Right lobe of liver (tissue), 6 donors: ENCODE measurements at regions not wholly inside any gene's neighbourhood (a gene's known extent, or its start where the extent isn't known, plus 50 kb on each side); places are given as distances from the start of the nearest gene placed in this dataset.

Experiments
- ATAC-seq, 4 donors: fragments of 200-7000 bp; cut with Tn5 transposase; one replicate each; pipeline ENCODE4 v1.9.1; 2020; ENCODE audit warnings: mild to moderate bottlenecking in 4 of 4, moderate library complexity in 4 of 4
- DNase-seq, 3 donors: peaks; one replicate each; pipeline ENCODE4 v3.0.0-alpha.2; 2020
- H3K27ac ChIP-seq, 3 donors: fragments of 200-600 bp; one replicate each; pipeline ENCODE4 v1.8.0; 2022
- H3K27me3 ChIP-seq, 2 donors: fragments of 200-600 bp; one replicate each; pipeline ENCODE4 v1.8.0; 2022
- H3K36me3 ChIP-seq, 4 donors: fragments of 200-600 bp; sonication (generic) in 1 of 4; one replicate each; pipeline versions ENCODE4 v1.5.1 to v1.8.0; 2017 to 2022; ENCODE audit warnings: control low read depth in 1 of 4
- H3K4me1 ChIP-seq, 4 donors: fragments of 200-600 bp; sonication (generic) in 1 of 4; one replicate each; pipeline versions ENCODE4 v1.5.1 to v1.8.0; 2017 to 2022; ENCODE audit warnings: control low read depth in 1 of 4
- H3K4me3 ChIP-seq, 3 donors: fragments of 200-600 bp; one replicate each; pipeline ENCODE4 v1.8.0; 2022
- H3K9me3 ChIP-seq, 4 donors: fragments of 200-600 bp; sonication (generic) in 1 of 4; one replicate each; pipeline versions ENCODE4 v1.5.1 to v1.8.0; 2017 to 2022; ENCODE audit warnings: control low read depth in 1 of 4
- POLR2A ChIP-seq: fragments of 450-650 bp; IDR thresholded peaks from one replicate; pipeline ENCODE4 v1.6.1; 2017; ENCODE audit warnings: antibody characterized with exemption, mild to moderate bottlenecking
- WGBS: methylation state at CpG from one replicate; pipeline ENCODE4 v1.1.6; 2018; ENCODE audit warnings: low coverage, low lambda C conversion rate; ENCODE audit not compliant: insufficient coverage; ENCODE audit errors: missing lambda C conversion rate; 5-methylcytosine and 5-hydroxymethylcytosine counted together
- intact Hi-C, 2 donors: fragments of 100-400 bp; cut with DNase I; formaldehyde crosslinking; loops; one replicate each; pipeline versions ENCODE4 v1.11.2 to v1.14.1; 2022
- TF ChIP-seq, protein P1 (sequence below), 4 donors: fragments of 200-600 bp in 3 of 4; fragments of 450-650 bp in 1 of 4; IDR thresholded peaks; one replicate each; pipeline versions ENCODE4 v1.5.1 to v1.8.0; 2016 to 2022; ENCODE audit warnings: antibody characterized with exemption in 4 of 4, mild to moderate bottlenecking in 2 of 4
- donor health status: DM: no; HTN: yes; CAD: no.
- donor health status: DM: no; HTN: no; CAD: no.
- donor health status: DM: no; HTN: no; CAD: no.
- donor health status: DM: no; HTN: yes; CAD: no.
- donor health status: DM: no; HTN: yes; CAD: no.

DNA sequence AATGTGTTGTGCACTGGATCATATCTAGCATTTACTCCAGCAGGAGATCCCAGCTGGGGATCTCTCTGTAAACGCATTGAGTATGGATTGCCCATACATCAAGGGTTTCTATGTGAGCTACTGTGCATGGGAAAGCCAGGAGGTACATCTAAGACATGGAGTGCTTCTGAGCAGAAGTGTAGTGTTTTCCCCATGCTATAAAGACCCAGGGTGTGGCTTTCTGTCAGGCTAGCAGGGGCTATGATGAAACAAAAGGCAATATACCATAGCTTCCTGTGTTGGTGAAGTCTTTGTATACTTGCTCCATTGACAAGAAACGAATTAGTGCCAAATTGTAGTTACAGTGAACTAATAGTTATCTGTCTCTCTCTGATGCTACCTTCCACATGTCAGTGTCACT is 329.3 kb upstream of the TLE4 start:
- intact Hi-C loops: no loop called here
- WGBS: 33% methylated on average over 2 of the region's 2 CpGs
- H3K4me1 ChIP-seq: no peaks in the 10 kb centered on the region
- DNase-seq: no peak
- ATAC-seq: no peak
- H3K4me3 ChIP-seq: no peak overlapping the region
- no peaks in the 10 kb centered on the region for H3K9me3 ChIP-seq
- H3K27ac ChIP-seq: no peak overlapping the region
- TF ChIP-seq, protein P1, sequence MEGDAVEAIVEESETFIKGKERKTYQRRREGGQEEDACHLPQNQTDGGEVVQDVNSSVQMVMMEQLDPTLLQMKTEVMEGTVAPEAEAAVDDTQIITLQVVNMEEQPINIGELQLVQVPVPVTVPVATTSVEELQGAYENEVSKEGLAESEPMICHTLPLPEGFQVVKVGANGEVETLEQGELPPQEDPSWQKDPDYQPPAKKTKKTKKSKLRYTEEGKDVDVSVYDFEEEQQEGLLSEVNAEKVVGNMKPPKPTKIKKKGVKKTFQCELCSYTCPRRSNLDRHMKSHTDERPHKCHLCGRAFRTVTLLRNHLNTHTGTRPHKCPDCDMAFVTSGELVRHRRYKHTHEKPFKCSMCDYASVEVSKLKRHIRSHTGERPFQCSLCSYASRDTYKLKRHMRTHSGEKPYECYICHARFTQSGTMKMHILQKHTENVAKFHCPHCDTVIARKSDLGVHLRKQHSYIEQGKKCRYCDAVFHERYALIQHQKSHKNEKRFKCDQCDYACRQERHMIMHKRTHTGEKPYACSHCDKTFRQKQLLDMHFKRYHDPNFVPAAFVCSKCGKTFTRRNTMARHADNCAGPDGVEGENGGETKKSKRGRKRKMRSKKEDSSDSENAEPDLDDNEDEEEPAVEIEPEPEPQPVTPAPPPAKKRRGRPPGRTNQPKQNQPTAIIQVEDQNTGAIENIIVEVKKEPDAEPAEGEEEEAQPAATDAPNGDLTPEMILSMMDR (IDR thresholded peaks at IDR 0.05): no peak
- no peak for TF ChIP-seq POLR2A
- H3K36me3 ChIP-seq: no peaks in the 10 kb centered on the region
- no peaks in the 10 kb centered on the region for H3K27me3 ChIP-seq

DNA sequence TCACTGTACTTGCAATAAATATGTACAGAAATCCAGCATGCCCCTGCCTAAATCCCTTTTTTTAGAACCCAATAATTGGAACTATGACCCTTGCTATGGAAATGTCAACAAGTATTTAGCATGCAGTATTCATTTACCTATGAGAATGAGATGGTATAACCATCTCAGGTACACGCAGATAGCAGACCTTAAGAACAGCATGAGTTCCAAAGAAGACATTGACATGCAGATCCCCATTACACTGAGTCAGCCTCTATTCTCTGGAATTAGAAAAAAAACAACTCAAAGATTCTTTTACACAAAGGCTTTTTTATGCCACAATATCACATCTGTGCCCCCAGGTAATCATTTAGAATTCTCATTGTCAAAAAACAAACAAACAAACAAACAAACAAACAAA is 325.6 kb upstream of the TLE4 start:
- no peaks in the 10 kb centered on the region for H3K4me1 ChIP-seq
- ATAC-seq (no peak), DNase-seq (no peak)
- H3K4me3 ChIP-seq: no peak overlapping the region
- TF ChIP-seq POLR2A: no peak
- TF ChIP-seq, protein P1 (IDR thresholded peaks at IDR 0.05): no peak
- WGBS: 17% methylated on average over 1 of the region's 1 CpG
- intact Hi-C loops: no loop called here
- H3K9me3 ChIP-seq: no peaks in the 10 kb centered on the region
- no peaks in the 10 kb centered on the region for H3K27me3 ChIP-seq
- H3K36me3 ChIP-seq: no peaks in the 10 kb centered on the region
- no peak overlapping the region for H3K27ac ChIP-seq

DNA sequence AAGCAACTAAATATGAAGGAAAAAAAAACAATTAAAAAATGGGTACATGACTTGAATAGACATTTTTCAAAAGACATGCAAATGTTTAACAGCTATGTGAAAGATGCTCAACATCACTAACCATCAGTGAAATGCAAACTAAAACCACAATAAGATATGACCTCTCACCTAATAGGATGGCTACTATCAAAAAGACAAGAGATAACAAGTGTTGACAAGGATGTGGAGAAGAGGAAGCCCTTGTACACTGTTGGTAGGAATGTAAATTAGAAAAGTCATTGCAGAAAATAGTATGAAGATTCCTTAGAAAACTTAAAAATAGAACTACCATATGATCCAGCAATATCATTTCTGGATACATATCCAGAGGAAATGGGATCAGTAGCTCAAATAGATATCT is 324.7 kb upstream of the TLE4 start:
- no peak overlapping the region for H3K27ac ChIP-seq
- no peaks in the 10 kb centered on the region for H3K36me3 ChIP-seq
- TF ChIP-seq, protein P1 (IDR thresholded peaks at IDR 0.05): no peak
- no peak for TF ChIP-seq POLR2A
- DNase-seq (no peak), ATAC-seq (no peak)
- H3K9me3 ChIP-seq: no peaks in the 10 kb centered on the region
- intact Hi-C loops: no loop called here
- no peaks in the 10 kb centered on the region for H3K4me1 ChIP-seq
- H3K4me3 ChIP-seq: no peak overlapping the region
- no peaks in the 10 kb centered on the region for H3K27me3 ChIP-seq

DNA sequence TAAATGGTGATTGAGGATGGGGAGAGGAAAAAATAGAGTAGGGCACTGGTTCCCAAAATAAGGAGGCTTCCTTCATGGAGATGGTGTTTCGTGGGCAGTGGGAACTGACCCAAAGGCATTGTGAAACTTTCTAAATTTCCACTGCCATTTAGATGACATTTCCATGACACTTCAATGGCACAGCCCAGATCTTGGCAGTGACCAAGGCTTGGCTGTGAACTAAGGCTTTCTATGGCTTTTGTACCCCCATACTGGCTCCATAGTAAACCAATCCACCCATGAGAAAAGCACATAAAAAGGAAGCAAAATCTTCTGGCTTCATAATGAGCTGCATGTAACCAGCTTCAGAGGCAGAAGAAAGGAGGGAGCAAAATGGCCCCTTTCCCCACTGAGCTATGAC is 321.0 kb upstream of the TLE4 start:
- no peak for TF ChIP-seq POLR2A
- TF ChIP-seq, protein P1 (IDR thresholded peaks at IDR 0.05): no peak

DNA sequence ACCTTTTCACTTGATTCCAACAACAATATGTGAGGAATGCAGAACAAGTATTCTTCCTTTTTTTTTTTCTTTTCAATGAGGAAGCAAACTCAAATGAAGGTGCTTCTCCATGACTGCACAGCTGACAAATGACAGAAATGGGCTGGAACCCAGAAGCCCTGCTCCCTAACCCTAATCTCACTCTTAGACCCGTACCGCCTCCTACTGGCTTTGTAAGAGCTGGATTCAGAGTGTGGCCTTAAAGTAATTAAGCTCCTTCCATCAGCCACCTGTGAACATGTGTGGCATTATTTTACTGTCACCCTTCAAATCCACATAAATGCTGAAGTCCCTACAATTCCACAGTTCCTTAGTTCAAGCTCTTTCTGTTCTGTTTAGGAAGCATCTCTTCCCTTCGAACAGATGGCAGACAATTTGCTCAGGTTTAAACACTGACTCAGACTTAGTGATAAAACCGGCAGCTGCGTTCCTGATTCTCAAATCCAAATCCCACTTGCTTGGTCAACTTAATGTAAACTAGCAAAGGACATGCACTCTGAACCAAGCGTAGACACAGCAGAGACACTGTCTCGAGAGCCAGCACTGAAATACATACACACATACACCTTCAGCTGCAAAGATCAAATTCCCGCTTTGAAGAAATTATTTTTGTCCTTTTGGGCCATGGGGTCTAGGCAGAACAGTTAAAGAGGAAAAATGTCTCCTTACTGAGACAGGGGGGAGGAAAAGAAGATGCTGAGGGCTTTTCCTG is 316.7 kb upstream of the TLE4 start:
- no peak for TF ChIP-seq POLR2A
- TF ChIP-seq, protein P1 (IDR thresholded peaks at IDR 0.05): no peak
- H3K9me3 ChIP-seq: no peaks in the 10 kb centered on the region
- H3K4me1 ChIP-seq: no peaks in the 10 kb centered on the region
- intact Hi-C loops: no loop called here
- ATAC-seq (no peak), DNase-seq (no peak)
- H3K4me3 ChIP-seq: no peak overlapping the region
- 43% methylated on average over 8 of the region's 8 CpGs for WGBS
- H3K36me3 ChIP-seq: no peaks in the 10 kb centered on the region
- H3K27ac ChIP-seq: no peak overlapping the region
- H3K27me3 ChIP-seq: no peaks in the 10 kb centered on the region

More for the DNA sequence above, 321.0 kb upstream of the TLE4 start:
- no peak overlapping the region for H3K27ac ChIP-seq
- no peak for ATAC-seq
- no peaks in the 10 kb centered on the region for H3K4me1 ChIP-seq
- no peak overlapping the region for H3K4me3 ChIP-seq
- no peak for DNase-seq
- H3K27me3 ChIP-seq: no peaks in the 10 kb centered on the region
- intact Hi-C loops: no loop called here
- no peaks in the 10 kb centered on the region for H3K9me3 ChIP-seq
- WGBS: 45% methylated on average over 1 of the region's 1 CpG
- H3K36me3 ChIP-seq: no peaks in the 10 kb centered on the region
